Umbilical cord (tissue), 1 donor: ENCODE measurements at regions not wholly inside any gene's neighbourhood (a gene's known extent, or its start where the extent isn't known, plus 50 kb on each side); places are given as distances from the start of the nearest gene placed in this dataset.

ENCODE experiments used
- DNase-seq: peaks from one replicate; pipeline ENCODE4 v3.0.0-alpha.2; 2015; ENCODE audit warnings: low spot score

DNA sequence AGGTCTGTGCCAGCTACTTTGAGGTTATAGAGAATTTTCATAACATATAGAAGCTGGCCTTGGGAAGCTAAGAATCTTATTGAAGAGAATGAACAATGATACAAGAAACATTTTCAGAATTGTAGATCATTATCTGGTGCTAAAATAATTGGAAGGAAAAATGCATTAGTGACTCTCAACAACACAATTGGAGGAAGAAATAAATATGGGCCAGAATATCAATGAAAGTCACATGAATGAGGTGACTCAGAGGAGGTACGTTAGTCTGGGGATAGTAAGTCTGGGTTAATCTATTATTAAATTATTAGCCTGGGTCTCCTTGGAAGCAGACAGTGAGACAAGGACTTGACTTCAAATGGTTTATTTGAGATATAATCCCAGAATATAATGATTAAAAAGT, 529.3 kb upstream of the SLIT2 start:
- no peak for DNase-seq

GRCh38 chr4:19721587-19721986, 530.1 kb upstream of the SLIT2 start:
- DNase-seq = no peak

DNA sequence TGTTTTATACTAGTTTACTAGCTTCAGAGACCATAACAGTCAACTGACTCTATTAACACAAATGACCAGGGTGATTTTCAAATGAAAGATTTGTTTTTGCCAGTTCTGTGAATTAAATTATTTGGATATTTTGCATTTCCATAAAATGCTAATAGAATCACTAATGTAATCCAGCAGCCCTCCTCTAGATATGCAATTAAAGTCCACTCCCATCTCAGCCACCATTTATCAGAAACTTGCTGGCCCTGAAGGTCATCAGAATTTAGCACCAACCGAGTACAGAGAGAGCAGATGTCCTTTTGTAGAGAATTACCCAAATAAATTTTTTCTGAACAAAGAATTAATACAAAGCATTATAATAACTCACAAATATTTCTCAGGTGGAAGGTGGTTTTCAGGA, 531.1 kb upstream of the SLIT2 start:
- DNase-seq = no peak

- no peak for DNase-seq
These were observed 531.5 kb upstream of the SLIT2 start for GRCh38 chr4:19720190-19720589.

GRCh38 chr4:19711871-19712270, 539.8 kb upstream of the SLIT2 start:
- peak; percentile 6 for DNase-seq

GRCh38 chr4:19707876-19708275, 543.8 kb upstream of the SLIT2 start:
- DNase-seq = no peak

GRCh38 chr4:19703391-19703790, 548.3 kb upstream of the SLIT2 start:
- no peak for DNase-seq

- no peak for DNase-seq
These were observed 550.7 kb upstream of the SLIT2 start for GRCh38 chr4:19700992-19701391.

DNA sequence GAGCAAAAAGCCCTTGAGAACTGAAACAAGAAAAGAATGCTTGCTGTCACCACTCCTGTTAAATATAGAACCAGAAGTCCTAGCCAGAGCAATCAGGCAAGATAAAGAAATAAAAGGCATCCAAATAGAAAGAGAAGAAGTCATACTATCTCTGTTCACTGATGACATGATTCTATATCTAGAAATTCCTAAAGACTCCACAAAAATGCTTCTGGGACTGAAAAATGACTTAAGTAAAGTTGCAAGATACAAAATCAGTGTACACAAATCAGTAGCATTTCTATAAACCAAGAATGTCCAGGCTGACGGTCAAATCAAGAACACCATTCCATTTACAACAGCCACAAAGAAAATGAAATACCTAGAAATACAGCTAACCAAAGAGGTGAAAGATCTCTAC, 552.7 kb upstream of the SLIT2 start:
- no peak for DNase-seq

DNA sequence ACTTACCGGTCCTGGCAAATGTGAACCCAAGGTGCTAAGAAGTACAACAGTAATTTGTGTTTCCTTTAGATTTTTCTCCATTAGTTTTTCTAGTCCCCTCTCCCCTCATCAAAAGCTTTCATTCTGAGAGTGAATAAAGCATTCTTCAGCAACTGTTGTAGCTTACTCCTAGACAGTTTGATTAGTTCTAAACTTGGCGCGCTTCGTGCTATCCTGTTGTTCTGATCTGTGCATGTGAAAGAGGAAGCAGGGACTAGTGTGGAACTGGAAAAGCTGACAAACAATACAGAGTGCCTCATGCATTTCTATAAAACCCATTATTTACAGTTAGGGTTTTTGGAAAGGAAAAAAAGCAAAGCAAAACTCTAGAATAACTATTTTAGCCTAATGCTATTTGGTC, 556.9 kb upstream of the SLIT2 start:
- peak; percentile 36 for DNase-seq

DNA sequence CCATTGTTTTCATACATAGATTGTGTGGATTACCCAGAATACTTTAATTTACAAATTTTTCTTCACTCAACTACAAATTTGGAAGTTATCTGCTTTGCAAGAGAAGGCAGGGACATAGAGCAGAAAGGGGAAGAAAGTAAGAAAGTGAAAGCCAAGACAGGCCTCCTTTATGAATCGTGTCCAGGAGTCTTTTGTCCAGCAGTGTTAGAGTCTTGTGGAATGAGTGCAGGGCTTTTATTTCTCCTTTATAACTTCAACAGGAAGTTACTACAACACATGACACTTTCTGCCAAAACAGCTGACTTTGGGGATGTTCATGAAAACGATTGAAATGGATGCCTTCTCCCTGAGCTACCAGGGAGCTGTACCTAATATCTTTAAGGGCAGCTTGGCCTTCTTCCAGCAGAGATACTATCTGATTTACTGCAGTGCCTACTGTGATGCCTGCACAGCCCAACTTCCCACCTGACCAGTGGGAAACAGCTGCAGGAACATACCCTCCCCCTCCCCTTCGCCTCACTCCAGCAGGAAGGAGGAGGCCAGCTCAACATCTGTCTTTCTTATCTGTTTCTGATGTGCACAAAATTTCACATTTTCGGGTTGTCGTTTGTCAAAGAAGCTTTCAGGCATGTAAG, 557.7 kb upstream of the SLIT2 start:
- DNase-seq = peak; percentile 44

GRCh38 chr4:19689511-19689910, 562.2 kb upstream of the SLIT2 start:
- no peak for DNase-seq

GRCh38 chr4:19686456-19686855, 565.2 kb upstream of the SLIT2 start:
- no peak for DNase-seq

- peak; percentile 59 for DNase-seq
These were observed 567.6 kb upstream of the SLIT2 start for GRCh38 chr4:19684084-19684483.

DNA sequence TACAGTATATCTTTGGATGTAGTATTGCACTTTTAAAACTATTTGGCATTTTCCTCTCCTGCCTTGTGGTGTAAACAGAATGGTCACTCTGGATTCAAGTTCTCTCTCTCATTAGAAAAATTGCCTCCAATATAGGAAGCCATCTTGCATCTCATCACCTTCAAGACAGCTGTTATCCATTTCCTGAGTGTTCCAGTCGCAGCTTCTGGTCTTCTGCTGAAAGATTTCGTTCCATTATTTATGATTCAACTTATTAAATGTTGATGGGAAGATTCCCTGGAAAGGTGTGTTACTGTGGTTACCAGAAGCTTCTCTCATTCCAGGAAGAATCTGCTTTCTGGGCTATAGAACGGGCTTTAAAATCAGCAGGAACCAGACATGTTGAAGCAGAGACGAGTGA, 568.3 kb upstream of the SLIT2 start:
- no peak for DNase-seq

- DNase-seq = no peak
These were observed 574.5 kb upstream of the SLIT2 start for GRCh38 chr4:19677211-19677610.

- peak; percentile 44 for DNase-seq
These were observed 576.4 kb upstream of the SLIT2 start for GRCh38 chr4:19675172-19675811.

DNA sequence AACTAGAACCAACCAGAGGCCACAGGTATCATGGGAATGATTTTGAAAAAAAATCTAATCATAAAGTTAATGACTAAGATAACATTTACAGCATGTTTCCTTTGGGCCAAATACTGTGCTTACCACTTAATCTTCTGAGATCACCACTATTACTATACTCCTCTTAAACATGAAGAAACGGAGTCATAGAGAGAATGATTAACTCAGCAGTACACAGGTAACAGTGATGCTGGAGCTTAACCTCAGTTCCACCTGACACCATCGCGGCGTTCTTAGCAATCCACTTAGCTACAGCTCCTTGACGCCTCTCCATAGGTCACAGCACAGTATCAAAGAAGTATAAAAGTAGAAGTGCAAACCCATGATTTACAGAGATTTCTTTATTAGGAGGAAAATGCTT, 592.6 kb upstream of the SLIT2 start:
- no peak for DNase-seq

DNA sequence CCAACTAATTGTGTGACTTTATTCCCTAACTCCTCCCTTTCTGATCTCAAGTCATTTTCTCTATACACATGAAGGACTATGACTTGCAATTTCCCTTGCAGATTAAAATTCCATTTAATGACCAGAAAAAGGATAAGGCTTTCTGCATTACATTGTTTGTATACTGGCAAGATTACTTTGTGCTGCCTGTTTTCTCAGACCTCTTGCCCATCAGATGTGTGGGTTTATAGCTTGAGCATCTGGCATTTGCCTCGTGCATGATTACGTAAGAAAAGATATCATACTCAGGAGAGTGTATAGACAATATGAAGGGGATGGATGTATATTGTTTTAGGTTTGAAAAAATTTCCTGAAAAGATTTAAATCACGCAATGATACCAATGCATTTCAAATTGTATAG, 593.8 kb upstream of the SLIT2 start:
- DNase-seq = peak; percentile 23

GRCh38 chr4:19655666-19656065, 596.0 kb upstream of the SLIT2 start:
- DNase-seq = no peak

- DNase-seq = no peak
These were observed 600.5 kb upstream of the SLIT2 start for GRCh38 chr4:19650903-19651864.

GRCh38 chr4:19645589-19645988, 606.1 kb upstream of the SLIT2 start:
- DNase-seq = no peak

DNA sequence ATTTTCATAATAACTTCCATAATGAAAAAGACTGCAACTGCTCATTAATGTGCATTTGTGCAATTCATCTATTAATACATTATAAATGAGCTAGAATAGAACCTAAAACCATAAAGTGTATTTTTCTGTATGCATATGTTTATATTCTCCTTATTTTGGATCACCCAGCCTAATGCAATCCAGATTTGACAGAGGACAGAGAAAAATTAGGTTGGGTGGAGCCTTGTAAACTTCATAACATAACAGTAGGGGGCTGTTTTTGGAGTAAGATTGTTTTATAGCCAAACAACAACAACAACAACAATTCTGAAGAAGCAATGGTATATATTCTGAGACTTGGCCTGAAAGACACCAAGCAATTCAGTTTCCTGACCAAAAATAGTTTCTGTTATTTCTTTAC, 615.3 kb upstream of the SLIT2 start:
- no peak for DNase-seq
